GM23338 (cell line): ENCODE measurements at regions not wholly inside any gene's neighbourhood (a gene's known extent, or its start where the extent isn't known, plus 50 kb on each side); places are given as distances from the start of the nearest gene placed in this dataset.
"Not testable (repeated sequence)": the region's sequence is repeated elsewhere in the genome, so short reads cannot be mapped to it uniquely, and the experiment has no call there.

Experiments
- ATAC-seq: fragments of 200-7000 bp; cut with Tn5 transposase; 3 replicates; pipeline ENCODE4 v1.9.1; 2020
- DNase-seq: peaks from one replicate; pipeline ENCODE4 v3.0.0-alpha.2; 2015; ENCODE audit warnings: low spot score
- H2AFZ ChIP-seq: fragments of 200-600 bp; sonication (generic); 2 replicates; pipeline ENCODE4 v1.8.0; 2016; ENCODE audit warnings: antibody characterized with exemption, mild to moderate bottlenecking, moderate library complexity
- H3F3A ChIP-seq: fragments of 200-600 bp; sonication (generic); replicated peaks from 2 replicates; pipeline ENCODE4 v1.8.0; 2017; ENCODE audit warnings: antibody characterized with exemption, mixed run types, low read depth
- H3K27ac ChIP-seq: fragments of 200-600 bp; sonication (generic); 2 replicates; pipeline ENCODE4 v1.6.1; 2016; ENCODE audit warnings: low read depth
- H3K27me3 ChIP-seq: fragments of 200-600 bp; sonication (generic); 2 replicates; pipeline ENCODE4 v1.8.0; 2016; ENCODE audit warnings: mild to moderate bottlenecking, mixed run types, moderate library complexity; ENCODE audit not compliant: insufficient read depth
- H3K36me3 ChIP-seq: fragments of 200-600 bp; sonication (generic); 2 replicates; pipeline ENCODE4 v1.8.0; 2016; ENCODE audit warnings: mild to moderate bottlenecking; ENCODE audit not compliant: insufficient read depth
- H3K4me1 ChIP-seq: fragments of 200-600 bp; sonication (generic); 2 replicates; pipeline ENCODE4 v1.8.0; 2016; ENCODE audit warnings: mild to moderate bottlenecking, moderate library complexity; ENCODE audit not compliant: insufficient read depth
- H3K4me2 ChIP-seq: fragments of 200-600 bp; sonication (generic); 2 replicates; pipeline ENCODE4 v1.7.1; 2017; ENCODE audit warnings: mixed run types
- H3K4me3 ChIP-seq: fragments of 200-600 bp; sonication (generic); 2 replicates; pipeline ENCODE4 v1.6.1; 2016; ENCODE audit warnings: mixed run types
- H3K79me2 ChIP-seq: fragments of 200-600 bp; sonication (generic); replicated peaks from 2 replicates; pipeline ENCODE4 v1.8.0; 2017; ENCODE audit warnings: mild to moderate bottlenecking; ENCODE audit not compliant: insufficient read depth
- H3K9me2 ChIP-seq: fragments of 200-600 bp; sonication (generic); 2 replicates; pipeline ENCODE4 v1.8.0; 2017; ENCODE audit not compliant: insufficient read depth
- H4K20me1 ChIP-seq: fragments of 200-600 bp; sonication (generic); replicated peaks from 2 replicates; pipeline ENCODE4 v1.8.0; 2017; ENCODE audit warnings: mild to moderate bottlenecking; ENCODE audit not compliant: insufficient read depth
- H3K27ac Mint-ChIP-seq: 2 replicates; pipeline ENCODE4 v1.8.0; 2020; ENCODE audit warnings: inconsistent platforms, mild to moderate bottlenecking, moderate library complexity, mixed read lengths
- H3K27me3 Mint-ChIP-seq: 3 replicates; pipeline ENCODE4 v1.8.0; 2022; ENCODE audit warnings: low read depth, mild to moderate bottlenecking, moderate library complexity, mixed read lengths, inconsistent platforms; ENCODE audit not compliant: insufficient read depth, poor library complexity
- H3K36me3 Mint-ChIP-seq: 3 replicates; pipeline ENCODE4 v1.8.0; 2021; ENCODE audit warnings: low read depth, mild to moderate bottlenecking, inconsistent platforms, moderate library complexity, mixed read lengths
- H3K4me1 Mint-ChIP-seq: 3 replicates; pipeline ENCODE4 v1.8.0; 2020; ENCODE audit warnings: mild to moderate bottlenecking, inconsistent platforms, mixed read lengths
- H3K4me3 Mint-ChIP-seq: 3 replicates; pipeline ENCODE4 v1.8.0; 2021; ENCODE audit warnings: moderate library complexity, mild to moderate bottlenecking, inconsistent platforms, mixed read lengths
- H3K9me3 Mint-ChIP-seq: 3 replicates; pipeline ENCODE4 v1.8.0; 2020; ENCODE audit warnings: moderate library complexity, mild to moderate bottlenecking, inconsistent platforms, mixed read lengths
- CTCF ChIP-seq, 2 experiments: fragments of 200-600 bp in 1 of 2; sonication (generic) in 1 of 2; conservative IDR thresholded peaks; 2 replicates each; pipeline versions ENCODE4 v1.5.1 to v1.6.1; 2016 to 2017; ENCODE audit warnings: antibody characterized with exemption in 2 of 2, low read depth in 2 of 2, mild to moderate bottlenecking in 2 of 2, moderate library complexity in 1 of 2
- EZH2 ChIP-seq: fragments of 200-600 bp; sonication (generic); IDR thresholded peaks from one replicate; pipeline ENCODE4 v1.8.0; 2017; ENCODE audit warnings: antibody characterized with exemption, mild to moderate bottlenecking, low read depth; ENCODE audit not compliant: unreplicated experiment
- EZH2phosphoT487 ChIP-seq: fragments of 200-600 bp; sonication (generic); IDR thresholded peaks from one replicate; pipeline ENCODE4 v1.8.1; 2018; ENCODE audit warnings: antibody characterized with exemption; ENCODE audit not compliant: unreplicated experiment
- JUNB ChIP-seq: IDR thresholded peaks from one replicate; pipeline ENCODE4 v1.6.1; 2016; ENCODE audit warnings: antibody characterized with exemption; ENCODE audit not compliant: unreplicated experiment
- POLR2AphosphoS5 ChIP-seq: IDR thresholded peaks from 2 replicates; pipeline ENCODE4 v1.6.1; 2016; ENCODE audit warnings: antibody characterized with exemption, low read depth
- STAT1 ChIP-seq: IDR thresholded peaks from one replicate; pipeline ENCODE4 v1.6.1; 2016; ENCODE audit warnings: antibody characterized with exemption; ENCODE audit not compliant: unreplicated experiment
- ZNF114 ChIP-seq: fragments of 250-450 bp; sonication (Bioruptor Pico); IDR thresholded peaks from 2 replicates; pipeline ENCODE4 v1.5.0; 2020; ENCODE audit warnings: mild to moderate bottlenecking, moderate library complexity
- TF ChIP-seq, protein P1 (sequence below): IDR thresholded peaks from one replicate; pipeline ENCODE4 v1.6.1; 2018; ENCODE audit warnings: antibody characterized with exemption; ENCODE audit not compliant: unreplicated experiment

DNA sequence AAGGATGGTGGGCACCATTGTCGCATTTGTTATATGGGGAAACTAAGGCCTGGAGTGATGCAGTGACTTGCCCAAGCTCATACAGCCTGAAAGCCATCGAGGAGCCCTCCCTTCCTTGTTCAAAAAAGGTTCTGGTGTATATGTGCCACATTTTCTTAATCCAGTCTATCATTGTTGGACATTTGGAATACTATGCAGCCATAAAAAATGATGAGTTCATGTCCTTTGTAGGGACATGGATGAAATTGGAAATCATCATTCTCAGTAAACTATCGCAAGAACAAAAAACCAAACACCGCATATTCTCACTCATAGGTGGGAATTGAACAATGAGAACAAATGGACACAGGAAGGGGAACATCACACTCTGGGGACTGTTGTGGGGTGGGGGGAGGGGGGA is 191.4 kb downstream of the MN1 start:
- not testable (repeated sequence) for H3K27ac Mint-ChIP-seq, ATAC-seq

GRCh38 chr22:27610863-27611786 is 190.4 kb downstream of the MN1 start:
- H3K36me3 Mint-ChIP-seq, result no peaks in the 10 kb centered on the region
- ATAC-seq, result no peak
- no peaks in the 10 kb centered on the region for H3K9me2 ChIP-seq
- H2AFZ ChIP-seq, result no peak overlapping the region
- peaks cover under 1% of the 10 kb centered on the region; the same call in 1 of the 2 replicates for H3K4me1 ChIP-seq
- H4K20me1 ChIP-seq, result no peaks in the 10 kb centered on the region
- no peak for DNase-seq
- H3K27me3 ChIP-seq, result peaks cover 33% of the 10 kb centered on the region
- peaks cover 24% of the 10 kb centered on the region for H3K4me1 Mint-ChIP-seq
- H3K27ac ChIP-seq, result no peak overlapping the region
- no peaks in the 10 kb centered on the region for H3K36me3 ChIP-seq
- TF ChIP-seq JUNB (no peak), STAT1 (no peak)
- H3K4me2 ChIP-seq, result no peak overlapping the region
- no peak overlapping the region; the same call in 2 of the 3 replicates for H3K4me3 Mint-ChIP-seq
- peaks cover 26% of the 10 kb centered on the region for H3K27me3 Mint-ChIP-seq
- no peaks in the 10 kb centered on the region for H3K9me3 Mint-ChIP-seq
- no peak overlapping the region for H3K4me3 ChIP-seq
- H3K27ac Mint-ChIP-seq, result no peak overlapping the region
- H3F3A ChIP-seq, result no peaks in the 10 kb centered on the region; the same call in 1 of the 2 replicates
- no peaks in the 10 kb centered on the region for H3K79me2 ChIP-seq

More for the DNA sequence above, 191.4 kb downstream of the MN1 start:
- not testable (repeated sequence) for H4K20me1 ChIP-seq, H3K9me3 Mint-ChIP-seq, H3K4me3 Mint-ChIP-seq, H3K36me3 ChIP-seq, H3F3A ChIP-seq, H2AFZ ChIP-seq, H3K4me2 ChIP-seq, DNase-seq, H3K27ac ChIP-seq, H3K4me1 ChIP-seq, H3K4me3 ChIP-seq, H3K79me2 ChIP-seq, H3K36me3 Mint-ChIP-seq, H3K9me2 ChIP-seq
- H3K27me3 ChIP-seq, result peaks cover 27% of the 10 kb centered on the region
- Mint-ChIP-seq H3K27me3 (peaks cover 25% of the 10 kb centered on the region), H3K4me1 (peaks cover 24% of the 10 kb centered on the region)

GRCh38 chr22:27612115-27612514 is 189.4 kb downstream of the MN1 start:
- DNase-seq, result no peak
- H3K27me3 ChIP-seq, result peaks cover 33% of the 10 kb centered on the region
- no peaks in the 10 kb centered on the region for H3K36me3 ChIP-seq
- TF ChIP-seq ZNF114 (no peak), POLR2AphosphoS5 (no peak), CTCF (conservative IDR thresholded peaks at IDR 0.05; ENCODE audit: low read depth in 2 of 2) (no peak), EZH2phosphoT487 (no peak), STAT1 (no peak), EZH2 (no peak)
- TF ChIP-seq, protein P1, sequence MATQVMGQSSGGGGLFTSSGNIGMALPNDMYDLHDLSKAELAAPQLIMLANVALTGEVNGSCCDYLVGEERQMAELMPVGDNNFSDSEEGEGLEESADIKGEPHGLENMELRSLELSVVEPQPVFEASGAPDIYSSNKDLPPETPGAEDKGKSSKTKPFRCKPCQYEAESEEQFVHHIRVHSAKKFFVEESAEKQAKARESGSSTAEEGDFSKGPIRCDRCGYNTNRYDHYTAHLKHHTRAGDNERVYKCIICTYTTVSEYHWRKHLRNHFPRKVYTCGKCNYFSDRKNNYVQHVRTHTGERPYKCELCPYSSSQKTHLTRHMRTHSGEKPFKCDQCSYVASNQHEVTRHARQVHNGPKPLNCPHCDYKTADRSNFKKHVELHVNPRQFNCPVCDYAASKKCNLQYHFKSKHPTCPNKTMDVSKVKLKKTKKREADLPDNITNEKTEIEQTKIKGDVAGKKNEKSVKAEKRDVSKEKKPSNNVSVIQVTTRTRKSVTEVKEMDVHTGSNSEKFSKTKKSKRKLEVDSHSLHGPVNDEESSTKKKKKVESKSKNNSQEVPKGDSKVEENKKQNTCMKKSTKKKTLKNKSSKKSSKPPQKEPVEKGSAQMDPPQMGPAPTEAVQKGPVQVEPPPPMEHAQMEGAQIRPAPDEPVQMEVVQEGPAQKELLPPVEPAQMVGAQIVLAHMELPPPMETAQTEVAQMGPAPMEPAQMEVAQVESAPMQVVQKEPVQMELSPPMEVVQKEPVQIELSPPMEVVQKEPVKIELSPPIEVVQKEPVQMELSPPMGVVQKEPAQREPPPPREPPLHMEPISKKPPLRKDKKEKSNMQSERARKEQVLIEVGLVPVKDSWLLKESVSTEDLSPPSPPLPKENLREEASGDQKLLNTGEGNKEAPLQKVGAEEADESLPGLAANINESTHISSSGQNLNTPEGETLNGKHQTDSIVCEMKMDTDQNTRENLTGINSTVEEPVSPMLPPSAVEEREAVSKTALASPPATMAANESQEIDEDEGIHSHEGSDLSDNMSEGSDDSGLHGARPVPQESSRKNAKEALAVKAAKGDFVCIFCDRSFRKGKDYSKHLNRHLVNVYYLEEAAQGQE, result no peak

More at GRCh38 chr22:27612115-27612514, 189.4 kb downstream of the MN1 start:
- Histone ChIP-seq H3K9me2 (no peaks in the 10 kb centered on the region), H3K27ac (no peak overlapping the region), H3F3A (no peaks in the 10 kb centered on the region; the same call in 1 of the 2 replicates), H3K4me1 (peaks cover 10% of the 10 kb centered on the region; the same call in 1 of the 2 replicates), H4K20me1 (no peaks in the 10 kb centered on the region), H3K79me2 (no peaks in the 10 kb centered on the region), H3K4me2 (no peak overlapping the region), H2AFZ (no peak overlapping the region), H3K4me3 (no peak overlapping the region)
- no peak for ATAC-seq
- Mint-ChIP-seq H3K27ac (no peak overlapping the region), H3K27me3 (peaks cover 29% of the 10 kb centered on the region), H3K4me3 (no peak overlapping the region), H3K9me3 (no peaks in the 10 kb centered on the region), H3K4me1 (peaks cover 30% of the 10 kb centered on the region), H3K36me3 (no peaks in the 10 kb centered on the region)
